GM19239 (cell line): ENCODE measurements at regions not wholly inside any gene's neighbourhood (a gene's known extent, or its start where the extent isn't known, plus 50 kb on each side); places are given as distances from the start of the nearest gene placed in this dataset.
"Not testable (repeated sequence)": the region's sequence is repeated elsewhere in the genome, so short reads cannot be mapped to it uniquely, and the experiment has no call there.

ENCODE experiments used
- DNase-seq: peaks from one replicate; pipeline ENCODE4 v3.0.0; 2011; ENCODE audit warnings: low spot score; ENCODE audit not compliant: insufficient read length
- FAIRE-seq: peaks from 2 replicates; lab custom pipeline; 2011; peaks lifted over from hg19 to GRCh38; lab: Jason Lieb, UNC

- not testable (repeated sequence) for DNase-seq, FAIRE-seq
These were observed 210.4 kb downstream of the LAT start for GRCh38 chr16:29195116-29195872.

- not testable (repeated sequence) for FAIRE-seq, DNase-seq
These were observed 209.5 kb downstream of the LAT start for GRCh38 chr16:29194185-29194844.

DNA sequence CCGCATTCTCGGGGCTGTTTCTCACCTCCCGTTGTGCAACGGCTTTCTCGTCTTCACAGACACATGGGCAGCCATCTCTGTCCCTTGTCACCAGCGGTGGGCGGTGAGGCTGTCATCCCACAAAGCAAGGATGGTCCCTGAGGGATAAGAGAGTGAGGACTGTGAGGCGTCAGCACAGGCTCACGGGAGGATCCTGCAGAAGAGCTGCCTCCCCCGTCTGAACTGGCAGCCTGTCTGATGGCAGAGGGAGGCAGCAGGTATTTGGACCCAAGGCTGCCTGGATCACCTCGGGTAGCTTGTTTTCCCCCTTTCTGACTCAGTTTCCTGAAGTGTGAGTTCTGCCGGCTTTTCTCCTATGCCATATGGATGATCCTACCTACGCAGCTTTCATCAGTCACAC, 208.8 kb downstream of the LAT start:
- DNase-seq, FAIRE-seq: not testable (repeated sequence)

DNA sequence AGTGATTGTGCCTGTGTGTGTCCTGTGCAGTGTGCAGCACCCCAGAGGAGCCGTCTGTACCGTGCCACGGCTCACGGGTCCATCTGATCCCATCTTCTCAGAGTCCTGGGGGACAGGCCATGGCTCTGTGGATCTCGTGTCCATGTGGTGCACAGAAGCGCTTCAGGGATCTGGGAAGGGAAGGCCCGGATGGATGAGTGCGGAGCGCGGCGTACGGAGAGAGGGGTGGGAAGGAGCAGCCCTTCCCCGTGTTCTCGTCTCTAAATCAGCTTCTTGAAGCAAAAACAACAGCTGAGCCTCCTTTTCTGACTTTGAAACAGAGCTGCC, 208.4 kb downstream of the LAT start:
- not testable (repeated sequence) for FAIRE-seq, DNase-seq

- FAIRE-seq (no peak), DNase-seq (no peak)
These were observed 207.7 kb downstream of the LAT start for GRCh38 chr16:29192329-29193247.

DNA sequence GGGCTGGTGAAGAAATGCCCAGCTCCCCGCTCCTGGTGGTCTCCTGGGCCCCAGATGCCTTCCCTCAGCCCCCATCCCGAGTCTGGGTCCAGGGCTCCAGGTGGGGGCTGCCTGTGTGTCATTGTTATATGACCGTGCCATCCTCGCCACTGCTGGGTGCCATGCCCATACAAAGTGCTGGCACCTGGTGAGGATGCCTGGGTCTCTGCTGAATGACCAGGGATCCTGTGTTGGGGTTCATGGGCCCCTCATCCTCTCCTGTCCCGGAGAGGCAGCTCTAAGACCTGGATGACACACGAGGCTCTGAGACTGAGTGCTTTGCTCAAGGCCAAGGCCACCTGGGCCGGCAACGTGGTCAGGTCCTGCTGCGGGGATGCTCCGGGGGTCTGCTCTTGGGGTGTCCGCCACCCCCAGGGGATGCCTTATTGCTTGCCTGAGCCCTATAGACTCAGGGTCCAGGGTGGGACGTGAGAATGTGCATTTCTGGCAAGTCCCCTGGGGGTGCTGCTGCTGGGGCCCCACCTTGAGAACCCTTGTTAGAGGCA, 206.9 kb downstream of the LAT start:
- DNase-seq, FAIRE-seq: not testable (repeated sequence)

DNA sequence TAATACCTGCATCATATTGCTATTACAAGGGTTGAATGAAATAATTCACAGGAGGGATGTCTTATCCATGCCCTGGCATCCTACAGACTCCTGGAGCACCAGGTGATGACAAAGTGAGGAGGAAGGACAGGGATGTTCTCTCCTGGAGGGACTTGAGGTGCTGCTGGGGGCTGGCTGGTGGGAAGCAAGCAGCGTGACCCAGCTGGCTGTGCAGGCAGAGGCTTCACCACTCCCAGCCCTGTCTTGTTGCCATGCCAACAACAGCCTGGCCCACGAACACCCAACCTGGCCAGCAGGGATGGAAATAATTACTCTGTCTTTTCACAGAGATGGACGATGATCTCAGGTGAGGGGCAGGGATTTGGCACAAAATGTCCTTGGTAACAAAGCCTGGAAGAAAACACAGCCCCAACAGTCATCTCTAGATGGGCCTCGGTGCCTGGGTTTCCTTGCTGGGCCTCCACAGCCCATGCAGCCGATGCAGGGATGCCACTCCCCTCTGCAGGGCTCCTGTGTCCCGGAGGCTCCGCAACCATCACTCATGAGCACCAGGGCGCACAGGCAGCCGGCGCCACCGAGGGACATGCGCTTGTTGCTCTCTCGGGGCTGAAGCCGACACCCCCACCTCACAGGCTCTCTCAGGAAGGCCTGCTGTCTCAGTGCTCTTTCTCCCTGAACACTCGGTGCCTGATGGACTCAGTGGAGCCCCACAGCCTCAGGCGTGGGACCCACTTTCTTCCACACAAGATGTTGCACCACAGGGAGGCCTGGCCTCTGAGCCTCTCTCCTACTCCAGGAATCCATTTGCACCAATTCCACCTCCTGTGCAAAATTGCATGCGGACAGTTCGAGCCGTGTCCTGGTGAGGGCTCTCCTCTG, 205.9 kb downstream of the LAT start:
- not testable (repeated sequence) for FAIRE-seq, DNase-seq

DNA sequence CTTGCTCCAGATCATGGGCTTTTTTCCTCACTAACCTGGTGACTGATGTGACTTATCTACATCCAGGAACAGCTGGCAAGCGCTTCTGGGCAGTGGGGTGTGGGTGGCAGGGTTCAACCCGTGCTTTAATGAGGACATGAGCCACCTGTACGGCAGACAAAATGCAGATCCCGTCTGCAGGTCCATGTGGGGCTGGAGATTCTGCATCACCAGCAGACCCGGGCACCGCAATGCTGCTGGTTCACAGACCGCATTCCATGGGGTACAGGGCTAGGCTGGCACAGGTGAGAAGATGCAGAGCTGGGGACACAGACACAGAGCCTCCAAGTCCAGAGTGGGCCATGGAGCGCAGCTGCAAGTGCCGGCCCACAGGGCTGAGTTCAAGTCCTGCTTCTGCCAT, 204.0 kb downstream of the LAT start:
- FAIRE-seq, DNase-seq: not testable (repeated sequence)

GRCh38 chr16:29186306-29187220, 201.7 kb downstream of the LAT start:
- not testable (repeated sequence) for DNase-seq, FAIRE-seq

DNA sequence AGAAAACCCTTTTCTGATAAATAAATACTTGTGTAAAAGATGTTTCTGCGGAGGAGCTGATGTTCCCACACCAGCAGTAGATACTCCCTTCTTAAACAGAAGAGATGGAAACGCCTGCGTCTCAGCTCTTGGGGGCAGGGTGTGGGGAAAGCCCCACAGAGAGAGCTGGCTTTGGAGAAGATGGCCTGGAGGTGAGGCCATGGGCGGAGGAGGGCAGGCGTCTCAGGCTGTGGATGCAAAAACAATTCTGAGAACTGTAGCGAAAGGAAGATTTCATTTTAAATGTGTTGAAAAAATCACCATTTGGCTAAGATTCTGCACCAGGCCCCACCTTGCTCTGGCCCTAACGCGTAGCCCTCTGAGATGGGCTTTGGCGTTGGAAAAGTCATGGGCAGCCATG, 201.0 kb downstream of the LAT start:
- FAIRE-seq, DNase-seq: not testable (repeated sequence)

- DNase-seq, FAIRE-seq: not testable (repeated sequence)
These were observed 200.0 kb downstream of the LAT start for GRCh38 chr16:29184738-29185438.

DNA sequence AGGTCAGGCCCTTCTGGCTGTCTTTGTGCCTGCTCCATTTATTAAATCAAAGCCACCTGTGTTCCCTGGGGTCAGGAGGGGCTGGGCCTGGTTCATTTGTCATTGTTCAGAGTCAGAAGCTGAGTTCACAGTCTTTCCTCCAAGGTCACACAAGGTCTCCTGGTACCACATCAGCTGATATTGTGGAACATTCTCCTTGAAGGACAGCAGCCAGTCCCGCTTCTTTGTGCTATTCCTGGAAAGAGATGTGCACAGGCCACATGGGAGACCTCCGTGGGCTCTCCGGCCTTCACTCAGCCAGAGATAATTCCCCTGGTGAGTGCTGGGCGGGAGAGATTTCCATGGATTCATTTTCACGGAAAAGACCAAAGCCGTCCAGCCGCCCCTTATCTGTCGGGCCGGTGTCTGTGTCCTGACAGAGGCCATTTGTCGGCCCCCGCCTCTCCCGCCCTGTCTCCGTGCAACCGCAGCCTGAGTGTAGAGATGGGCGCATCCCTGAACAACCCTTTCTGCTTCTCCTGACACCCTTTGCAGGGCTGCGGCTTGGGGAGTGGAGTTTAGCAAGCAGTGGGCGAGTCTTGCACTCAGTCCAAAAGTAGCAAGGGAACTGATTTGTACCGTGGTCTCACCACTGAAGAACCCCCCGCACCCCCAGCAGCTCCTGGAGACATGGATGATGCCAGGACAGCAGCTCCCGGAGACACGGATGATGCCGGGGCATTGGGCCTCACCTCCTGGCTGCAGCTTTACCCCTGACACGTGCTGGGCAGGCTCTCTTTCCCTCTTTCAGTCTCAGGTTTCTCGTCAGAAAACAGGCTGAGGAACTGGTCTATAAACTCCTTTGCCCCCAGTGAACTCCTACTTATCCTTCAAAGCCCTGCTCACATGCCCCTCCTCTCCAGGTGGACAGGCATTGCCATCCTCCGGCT, 198.4 kb downstream of the LAT start:
- not testable (repeated sequence) for DNase-seq, FAIRE-seq

DNA sequence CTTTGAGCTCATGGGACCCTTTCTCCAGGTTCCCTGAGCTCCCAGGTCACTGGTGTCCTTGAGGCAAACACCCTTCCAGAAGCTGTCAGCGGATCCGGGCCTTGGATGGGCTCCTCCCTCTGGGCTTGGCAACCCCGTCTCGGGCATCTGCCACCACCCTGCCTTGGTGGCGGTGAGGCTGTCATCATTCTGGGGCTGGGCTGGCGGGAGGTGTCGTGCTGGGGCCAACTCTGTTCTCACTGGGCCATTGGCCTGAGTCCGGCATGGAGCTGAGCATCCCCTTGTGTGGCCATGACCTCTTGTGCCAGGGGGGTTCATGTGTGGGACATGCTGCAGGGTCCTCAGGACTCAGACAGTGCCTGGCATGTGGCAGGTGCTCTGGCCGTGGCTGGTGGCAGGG, 197.6 kb downstream of the LAT start:
- no peak for DNase-seq
- no peak for FAIRE-seq

GRCh38 chr16:29181921-29182411, 197.1 kb downstream of the LAT start:
- DNase-seq, FAIRE-seq: not testable (repeated sequence)

- FAIRE-seq, DNase-seq: not testable (repeated sequence)
These were observed 196.5 kb downstream of the LAT start for GRCh38 chr16:29181254-29181780.

- not testable (repeated sequence) for DNase-seq, FAIRE-seq
These were observed 195.4 kb downstream of the LAT start for GRCh38 chr16:29180206-29180600.
